K562 (cell line): ENCODE measurements at regions not wholly inside any gene's neighbourhood (a gene's known extent, or its start where the extent isn't known, plus 50 kb on each side); places are given as distances from the start of the nearest gene placed in this dataset.

Experiments used
- ARID3A ChIP-seq: IDR thresholded peaks from 2 replicates; pipeline ENCODE4 v1.6.1; 2012; ENCODE audit warnings: low read depth, low read length, improper control_type of control experiment, borderline replicate concordance
- CREB5 ChIP-seq: fragments of 250-450 bp; sonication (Bioruptor Pico); IDR thresholded peaks from 2 replicates; pipeline ENCODE4 v1.5.0; 2020; ENCODE audit warnings: mild to moderate bottlenecking
- E4F1 ChIP-seq: fragments of 250-450 bp; sonication (Bioruptor Pico); IDR thresholded peaks from 2 replicates; pipeline ENCODE4 v1.5.0; 2021; ENCODE audit warnings: mild to moderate bottlenecking, borderline replicate concordance
- FOXP4 ChIP-seq: sonication (generic); formaldehyde crosslinking; IDR thresholded peaks from 2 replicates; pipeline ENCODE4 v1.8.0; 2022; ENCODE audit warnings: mild to moderate bottlenecking, missing genetic modification reagents, borderline replicate concordance
- MITF ChIP-seq: IDR thresholded peaks from 2 replicates; pipeline ENCODE4 v1.6.1; 2014; ENCODE audit warnings: antibody characterized with exemption
- POLR3A ChIP-seq: IDR thresholded peaks from 2 replicates; pipeline ENCODE4 v1.6.1; 2011; ENCODE audit warnings: borderline replicate concordance, mild to moderate bottlenecking, moderate library complexity; ENCODE audit not compliant: insufficient read length, insufficient read depth; ENCODE audit errors: extremely low read depth
- PYGO2 ChIP-seq: fragments of 450-650 bp; IDR thresholded peaks from 2 replicates; pipeline ENCODE4 v1.6.1; 2016; ENCODE audit warnings: mild to moderate bottlenecking, missing genetic modification characterization, moderate library complexity, missing compliant biosample characterization
- STAT6 ChIP-seq: sonication (generic); formaldehyde crosslinking; IDR thresholded peaks from 2 replicates; pipeline ENCODE4 v1.8.1; 2023; ENCODE audit warnings: mild to moderate bottlenecking, missing genetic modification reagents
- TCFL5 ChIP-seq: fragments of 250-450 bp; sonication (Bioruptor Pico); conservative IDR thresholded peaks from 2 replicates; pipeline ENCODE4 v1.6.1; 2021; ENCODE audit warnings: mild to moderate bottlenecking, moderate library complexity, matching md5 sums
- ZKSCAN3 ChIP-seq: fragments of 250-450 bp; sonication (Bioruptor Pico); IDR thresholded peaks from 2 replicates; pipeline ENCODE4 v1.4.0; 2020
- ZNF512 ChIP-seq: IDR thresholded peaks from 2 replicates; pipeline ENCODE4 v1.6.1; 2016; ENCODE audit warnings: missing genetic modification characterization, missing compliant biosample characterization
- ZNF586 ChIP-seq: fragments of 450-650 bp; formaldehyde crosslinking; conservative IDR thresholded peaks from 2 replicates; pipeline ENCODE4 v1.4.0; 2020; ENCODE audit warnings: mild to moderate bottlenecking, moderate library complexity

- TF ChIP-seq ZNF512 (tag) (no peak), ARID3A (no peak), ZKSCAN3 (CRISPR knock-in tag) (no peak), POLR3A (no peak), ZNF586 (CRISPR knock-in tag) (no peak), STAT6 (no peak), PYGO2 (tag) (no peak), E4F1 (CRISPR knock-in tag) (no peak), CREB5 (CRISPR knock-in tag) (no peak), TCFL5 (CRISPR knock-in tag) (no peak), FOXP4 (CRISPR knock-in tag) (no peak), MITF (no peak)
Observed at GRCh38 chr6:105892577-105893262, 193.4 kb upstream of the PRDM1 start (continued).
